WTC11 (cell line): ENCODE measurements at regions not wholly inside any gene's neighbourhood (a gene's known extent, or its start where the extent isn't known, plus 50 kb on each side); places are given as distances from the start of the nearest gene placed in this dataset.

Experiments used
- ATAC-seq: fragments of 200-7000 bp; cut with Tn5 transposase; 2 replicates; pipeline ENCODE4 v1.10.0; 2021; ENCODE audit warnings: mild to moderate bottlenecking, moderate library complexity
- CTCF ChIA-PET: fragments of 300-600 bp; sonication (Branson Sonifier 250); formaldehyde crosslinking; loops from one replicate; lab custom pipeline; 2021; ENCODE audit warnings: antibody characterized with exemption; lab: Charles Lee
- POLR2A ChIA-PET: fragments of 350-600 bp; sonication (Branson Sonifier 250); formaldehyde crosslinking; loops from one replicate; lab custom pipeline; 2021; ENCODE audit warnings: antibody characterized with exemption; lab: Charles Lee
- DNase-seq: peaks from one replicate; pipeline ENCODE4 v3.0.0; 2021; ENCODE audit warnings: low spot score
- H3K27ac Mint-ChIP-seq: 2 replicates; pipeline ENCODE4 v1.8.0; 2021; ENCODE audit warnings: mixed read lengths
- H3K27me3 Mint-ChIP-seq: 2 replicates; pipeline ENCODE4 v1.8.0; 2021; ENCODE audit warnings: low read depth, mild to moderate bottlenecking, moderate library complexity, mixed read lengths
- H3K36me3 Mint-ChIP-seq: 2 replicates; pipeline ENCODE4 v1.8.0; 2021; ENCODE audit warnings: mixed read lengths
- H3K4me1 Mint-ChIP-seq: 2 replicates; pipeline ENCODE4 v1.8.0; 2022; ENCODE audit warnings: mixed read lengths
- H3K4me3 Mint-ChIP-seq: 2 replicates; pipeline ENCODE4 v1.8.0; 2021; ENCODE audit warnings: mild to moderate bottlenecking, moderate library complexity, mixed read lengths
- H3K9me3 Mint-ChIP-seq: 2 replicates; pipeline ENCODE4 v1.8.0; 2021; ENCODE audit warnings: mixed read lengths
- ATF2 ChIP-seq: sonication (generic); formaldehyde crosslinking; IDR thresholded peaks from 2 replicates; pipeline ENCODE4 v1.8.1; 2022; ENCODE audit warnings: low read depth, missing genetic modification reagents, borderline replicate concordance
- ATF3 ChIP-seq: sonication (generic); formaldehyde crosslinking; conservative IDR thresholded peaks from 2 replicates; pipeline ENCODE4 v1.8.1; 2022; ENCODE audit warnings: mild to moderate bottlenecking, missing genetic modification reagents
- ERG ChIP-seq: fragments of 250-450 bp; sonication (Bioruptor Pico); IDR thresholded peaks from 2 replicates; pipeline ENCODE4 v1.8.0; 2021; ENCODE audit warnings: mild to moderate bottlenecking
- FOXJ3 ChIP-seq: sonication (generic); formaldehyde crosslinking; IDR thresholded peaks from 2 replicates; pipeline ENCODE4 v1.9.0; 2021; ENCODE audit warnings: missing genetic modification reagents, mild to moderate bottlenecking, borderline replicate concordance
- FOXP4 ChIP-seq: sonication (generic); formaldehyde crosslinking; IDR thresholded peaks from 2 replicates; pipeline ENCODE4 v1.8.0; 2022; ENCODE audit warnings: mild to moderate bottlenecking, missing genetic modification reagents
- GTF2I ChIP-seq: fragments of 250-450 bp; sonication (Bioruptor Pico); conservative IDR thresholded peaks from 2 replicates; pipeline ENCODE4 v1.4.0; 2021; ENCODE audit warnings: mild to moderate bottlenecking
- JUN ChIP-seq: sonication (generic); formaldehyde crosslinking; IDR thresholded peaks from 2 replicates; pipeline ENCODE4 v1.8.0; 2023; ENCODE audit warnings: mild to moderate bottlenecking, missing genetic modification reagents
- MAX ChIP-seq: sonication (generic); formaldehyde crosslinking; IDR thresholded peaks from 2 replicates; pipeline ENCODE4 v1.8.0; 2022; ENCODE audit warnings: mild to moderate bottlenecking, missing genetic modification reagents
- NR3C1 ChIP-seq: sonication (generic); formaldehyde crosslinking; conservative IDR thresholded peaks from 2 replicates; pipeline ENCODE4 v1.8.1; 2023; ENCODE audit warnings: low read depth, mild to moderate bottlenecking, missing genetic modification reagents
- PRDM15 ChIP-seq: sonication (generic); formaldehyde crosslinking; IDR thresholded peaks from 2 replicates; pipeline ENCODE4 v1.8.0; 2022; ENCODE audit warnings: missing genetic modification reagents
- USF1 ChIP-seq: sonication (generic); formaldehyde crosslinking; IDR thresholded peaks from 2 replicates; pipeline ENCODE4 v1.8.0; 2022; ENCODE audit warnings: mild to moderate bottlenecking, missing genetic modification reagents
- ZBTB43 ChIP-seq: sonication (generic); formaldehyde crosslinking; IDR thresholded peaks from 2 replicates; pipeline ENCODE4 v1.8.1; 2023; ENCODE audit warnings: mild to moderate bottlenecking, missing genetic modification reagents

- H3K27ac Mint-ChIP-seq, result no peak overlapping the region
- no peak overlapping the region for H3K4me3 Mint-ChIP-seq
- ChIA-PET CTCF (interaction anchor here (0.6 to 5.4 kb wide), 9 partner anchors 9 to 81 kb away, joined by 3 to 44 read pairs (median 5); no protein-coding TSS in a partner anchor), POLR2A (interaction anchor here (1.2 kb wide), 1 partner anchor 12 kb away, joined by 4 read pairs; no protein-coding TSS in a partner anchor)
- DNase-seq, result no peak
- H3K36me3 Mint-ChIP-seq, result no peaks in the 10 kb centered on the region
- no peak for ATAC-seq
- no peaks in the 10 kb centered on the region for H3K9me3 Mint-ChIP-seq
- TF ChIP-seq ZBTB43, result no peak
- TF ChIP-seq NR3C1 (CRISPR knock-in tag), result no peak
- no peak for TF ChIP-seq USF1 (CRISPR knock-in tag)
- no peak for TF ChIP-seq FOXP4 (CRISPR knock-in tag)
- no peak for TF ChIP-seq FOXJ3 (CRISPR knock-in tag)
- no peak for TF ChIP-seq JUN (CRISPR knock-in tag)
- no peak for TF ChIP-seq ATF2
- TF ChIP-seq PRDM15 (CRISPR knock-in tag), result no peak
- TF ChIP-seq GTF2I (CRISPR knock-in tag), result no peak
- TF ChIP-seq ATF3 (CRISPR knock-in tag), result no peak
- no peak for TF ChIP-seq MAX (CRISPR knock-in tag)
- no peak for TF ChIP-seq ERG (CRISPR knock-in tag)
- peaks cover 100% of the 10 kb centered on the region for H3K27me3 Mint-ChIP-seq
- peaks cover 40% of the 10 kb centered on the region for H3K4me1 Mint-ChIP-seq
These were observed 57.1 kb upstream of the POLG start for GRCh38 chr15:89391685-89392257.
